ENCODE measurements at regions not wholly inside any gene's neighbourhood (a gene's known extent, or its start where the extent isn't known, plus 50 kb on each side); places are given as distances from the start of the nearest gene placed in this dataset.

DNA sequence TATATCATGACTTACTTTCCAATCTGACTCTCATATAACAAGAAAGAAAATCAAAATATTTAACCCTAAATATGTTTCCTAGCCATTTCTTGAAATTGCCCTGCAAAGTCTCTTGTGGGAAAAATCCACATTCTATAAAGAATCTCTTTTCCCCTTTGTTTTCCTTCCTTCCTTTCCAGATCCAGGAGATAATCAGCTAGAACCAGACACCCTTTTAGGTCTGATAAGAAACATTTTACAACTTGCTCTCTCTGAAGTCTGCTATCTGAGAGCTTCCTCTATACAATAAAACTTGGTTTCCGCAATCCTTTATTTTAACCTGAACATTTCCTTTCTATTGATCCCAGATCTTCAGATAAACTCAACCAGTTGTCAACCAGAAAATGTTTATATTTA lies 100.5 kb upstream of the RNU6-1 start:
- TF ChIP-seq, protein P1, sequence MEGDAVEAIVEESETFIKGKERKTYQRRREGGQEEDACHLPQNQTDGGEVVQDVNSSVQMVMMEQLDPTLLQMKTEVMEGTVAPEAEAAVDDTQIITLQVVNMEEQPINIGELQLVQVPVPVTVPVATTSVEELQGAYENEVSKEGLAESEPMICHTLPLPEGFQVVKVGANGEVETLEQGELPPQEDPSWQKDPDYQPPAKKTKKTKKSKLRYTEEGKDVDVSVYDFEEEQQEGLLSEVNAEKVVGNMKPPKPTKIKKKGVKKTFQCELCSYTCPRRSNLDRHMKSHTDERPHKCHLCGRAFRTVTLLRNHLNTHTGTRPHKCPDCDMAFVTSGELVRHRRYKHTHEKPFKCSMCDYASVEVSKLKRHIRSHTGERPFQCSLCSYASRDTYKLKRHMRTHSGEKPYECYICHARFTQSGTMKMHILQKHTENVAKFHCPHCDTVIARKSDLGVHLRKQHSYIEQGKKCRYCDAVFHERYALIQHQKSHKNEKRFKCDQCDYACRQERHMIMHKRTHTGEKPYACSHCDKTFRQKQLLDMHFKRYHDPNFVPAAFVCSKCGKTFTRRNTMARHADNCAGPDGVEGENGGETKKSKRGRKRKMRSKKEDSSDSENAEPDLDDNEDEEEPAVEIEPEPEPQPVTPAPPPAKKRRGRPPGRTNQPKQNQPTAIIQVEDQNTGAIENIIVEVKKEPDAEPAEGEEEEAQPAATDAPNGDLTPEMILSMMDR (IDR thresholded peaks at IDR 0.05) = no peak
- TF ChIP-seq POLR2AphosphoS5 (IDR thresholded peaks at IDR 0.05) (no peak), EP300 (IDR thresholded peaks at IDR 0.05; ENCODE audit: low read depth) (no peak)
